ENCODE measurements at regions not wholly inside any gene's neighbourhood (a gene's known extent, or its start where the extent isn't known, plus 50 kb on each side); places are given as distances from the start of the nearest gene placed in this dataset.

DNA sequence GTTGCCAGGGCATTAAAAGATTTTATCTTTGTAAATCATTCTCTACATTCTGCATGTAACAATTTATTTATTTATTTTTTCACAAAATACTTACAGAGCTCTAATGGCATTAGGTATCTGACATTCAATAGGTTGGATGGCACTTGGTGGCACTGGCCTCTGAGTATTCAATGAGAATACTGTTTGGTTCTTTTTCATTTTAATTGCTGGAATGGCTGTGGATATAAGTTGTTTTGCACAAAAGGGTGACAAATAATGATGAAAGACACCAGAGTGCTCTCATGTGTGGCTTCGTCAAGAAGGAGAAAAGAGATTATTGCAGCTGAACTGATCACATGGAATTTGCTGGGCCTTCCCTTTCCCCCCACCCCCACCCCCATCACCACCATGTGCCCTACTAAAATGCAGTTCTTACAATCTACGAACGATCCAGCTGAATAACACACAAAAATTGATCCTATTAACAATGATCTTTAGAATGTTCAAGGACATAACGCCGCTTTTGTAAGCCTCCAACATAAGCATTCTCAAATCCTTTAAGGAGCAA, 195.2 kb upstream of the POU3F2 start:
- TF ChIP-seq, protein P1, sequence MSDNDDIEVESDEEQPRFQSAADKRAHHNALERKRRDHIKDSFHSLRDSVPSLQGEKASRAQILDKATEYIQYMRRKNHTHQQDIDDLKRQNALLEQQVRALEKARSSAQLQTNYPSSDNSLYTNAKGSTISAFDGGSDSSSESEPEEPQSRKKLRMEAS (IDR thresholded peaks at IDR 0.05; ENCODE audit: low read depth, low read length): no peak
- no peak for TF ChIP-seq ZNF24 (IDR thresholded peaks at IDR 0.05)
- no peak for TF ChIP-seq JUND (IDR thresholded peaks at IDR 0.05; ENCODE audit: low read depth, low read length)
- no peak for TF ChIP-seq MYC (IDR thresholded peaks at IDR 0.05; ENCODE audit: insufficient read depth, insufficient read length, insufficient replicate concordance, low read length, severe bottlenecking)
- TF ChIP-seq NRF1 (conservative IDR thresholded peaks at IDR 0.05; ENCODE audit: low read depth, low read length): no peak
- TF ChIP-seq, protein P2, sequence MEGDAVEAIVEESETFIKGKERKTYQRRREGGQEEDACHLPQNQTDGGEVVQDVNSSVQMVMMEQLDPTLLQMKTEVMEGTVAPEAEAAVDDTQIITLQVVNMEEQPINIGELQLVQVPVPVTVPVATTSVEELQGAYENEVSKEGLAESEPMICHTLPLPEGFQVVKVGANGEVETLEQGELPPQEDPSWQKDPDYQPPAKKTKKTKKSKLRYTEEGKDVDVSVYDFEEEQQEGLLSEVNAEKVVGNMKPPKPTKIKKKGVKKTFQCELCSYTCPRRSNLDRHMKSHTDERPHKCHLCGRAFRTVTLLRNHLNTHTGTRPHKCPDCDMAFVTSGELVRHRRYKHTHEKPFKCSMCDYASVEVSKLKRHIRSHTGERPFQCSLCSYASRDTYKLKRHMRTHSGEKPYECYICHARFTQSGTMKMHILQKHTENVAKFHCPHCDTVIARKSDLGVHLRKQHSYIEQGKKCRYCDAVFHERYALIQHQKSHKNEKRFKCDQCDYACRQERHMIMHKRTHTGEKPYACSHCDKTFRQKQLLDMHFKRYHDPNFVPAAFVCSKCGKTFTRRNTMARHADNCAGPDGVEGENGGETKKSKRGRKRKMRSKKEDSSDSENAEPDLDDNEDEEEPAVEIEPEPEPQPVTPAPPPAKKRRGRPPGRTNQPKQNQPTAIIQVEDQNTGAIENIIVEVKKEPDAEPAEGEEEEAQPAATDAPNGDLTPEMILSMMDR (IDR thresholded peaks at IDR 0.05 in 2 of 3, conservative IDR thresholded peaks at IDR 0.05 in 1 of 3; ENCODE audit: control insufficient read depth in 2 of 3, extremely low read depth in 1 of 3, insufficient read depth in 1 of 3, low read depth in 3 of 3, low read length in 3 of 3): no peak
- no peak for TF ChIP-seq NR2F1 (conservative IDR thresholded peaks at IDR 0.05)
- TF ChIP-seq HDAC2 (IDR thresholded peaks at IDR 0.05): no peak
- TF ChIP-seq TCF3 (IDR thresholded peaks at IDR 0.05; ENCODE audit: borderline replicate concordance, insufficient read depth, low read depth, low read length): no peak

Measured in GM12878 (cell line).